ENCODE measurements at regions not wholly inside any gene's neighbourhood (a gene's known extent, or its start where the extent isn't known, plus 50 kb on each side); places are given as distances from the start of the nearest gene placed in this dataset.

GRCh38 chr6:163789199-163789810 lies 374.8 kb downstream of the QKI start:
- no peak for TF ChIP-seq CTCF (conservative IDR thresholded peaks at IDR 0.05; ENCODE audit: low read depth, low read length)
- no peak for TF ChIP-seq RAD21 (IDR thresholded peaks at IDR 0.05; ENCODE audit: low read length)
- no peak for TF ChIP-seq MXI1 (IDR thresholded peaks at IDR 0.05; ENCODE audit: borderline replicate concordance, low read depth, low read length)
- no peak for TF ChIP-seq POLR2A (IDR thresholded peaks at IDR 0.05; ENCODE audit: low read depth, low read length)
- TF ChIP-seq CHD1 (IDR thresholded peaks at IDR 0.05; ENCODE audit: low read depth, low read length), result no peak

Data from IMR-90 (cell line).